HEK293 (cell line): ENCODE measurements at regions not wholly inside any gene's neighbourhood (a gene's known extent, or its start where the extent isn't known, plus 50 kb on each side); places are given as distances from the start of the nearest gene placed in this dataset.

Experiments used
- EGR2 ChIP-seq: fragments of 450-650 bp; formaldehyde crosslinking; IDR thresholded peaks from 2 replicates; pipeline ENCODE4 v1.5.1; 2016; ENCODE audit warnings: low read depth, missing biosample characterization, missing genetic modification characterization
- FEZF1 ChIP-seq: fragments of 450-650 bp; formaldehyde crosslinking; IDR thresholded peaks from 2 replicates; pipeline ENCODE4 v1.5.1; 2016; ENCODE audit warnings: missing biosample characterization, missing genetic modification characterization
- GLIS1 ChIP-seq: fragments of 450-650 bp; formaldehyde crosslinking; IDR thresholded peaks from 2 replicates; pipeline ENCODE4 v1.5.1; 2016; ENCODE audit warnings: missing biosample characterization, missing genetic modification characterization
- KLF9 ChIP-seq: fragments of 450-650 bp; formaldehyde crosslinking; IDR thresholded peaks from 2 replicates; pipeline ENCODE4 v1.5.1; 2016; ENCODE audit warnings: missing biosample characterization, missing genetic modification characterization, low read depth
- PBX3 ChIP-seq: sonication (generic); formaldehyde crosslinking; IDR thresholded peaks from 2 replicates; pipeline ENCODE4 v1.8.1; 2022; ENCODE audit warnings: mild to moderate bottlenecking, moderate library complexity, missing genetic modification reagents
- SP7 ChIP-seq: fragments of 450-650 bp; formaldehyde crosslinking; IDR thresholded peaks from 2 replicates; pipeline ENCODE4 v1.5.1; 2016; ENCODE audit warnings: missing biosample characterization, missing genetic modification characterization
- ZBTB1 ChIP-seq: fragments of 450-650 bp; formaldehyde crosslinking; IDR thresholded peaks from 2 replicates; pipeline ENCODE4 v1.5.1; 2016; ENCODE audit warnings: missing biosample characterization, missing genetic modification characterization
- ZBTB44 ChIP-seq: fragments of 450-650 bp; IDR thresholded peaks from 2 replicates; pipeline ENCODE4 v1.5.1; 2018; ENCODE audit warnings: missing biosample characterization, mild to moderate bottlenecking, missing genetic modification characterization
- ZBTB49 ChIP-seq: fragments of 450-650 bp; formaldehyde crosslinking; IDR thresholded peaks from 2 replicates; pipeline ENCODE4 v1.5.1; 2016; ENCODE audit warnings: missing biosample characterization, missing genetic modification characterization, low read depth
- ZBTB7A ChIP-seq: fragments of 450-650 bp; formaldehyde crosslinking; IDR thresholded peaks from 2 replicates; pipeline ENCODE4 v1.5.1; 2016; ENCODE audit warnings: low read depth, missing biosample characterization, missing genetic modification characterization
- ZNF10 ChIP-seq: fragments of 450-650 bp; formaldehyde crosslinking; IDR thresholded peaks from 2 replicates; pipeline ENCODE4 v1.5.1; 2017; ENCODE audit warnings: missing biosample characterization, missing genetic modification characterization
- ZNF112 ChIP-seq: fragments of 450-650 bp; formaldehyde crosslinking; IDR thresholded peaks from 2 replicates; pipeline ENCODE4 v1.5.0; 2017; ENCODE audit warnings: missing biosample characterization, missing genetic modification characterization
- ZNF121 ChIP-seq: fragments of 450-650 bp; formaldehyde crosslinking; IDR thresholded peaks from 2 replicates; pipeline ENCODE4 v1.5.1; 2016; ENCODE audit warnings: missing biosample characterization, missing genetic modification characterization
- ZNF138 ChIP-seq: fragments of 450-650 bp; formaldehyde crosslinking; IDR thresholded peaks from 2 replicates; pipeline ENCODE4 v1.5.1; 2016; ENCODE audit warnings: missing biosample characterization, missing genetic modification characterization, borderline replicate concordance
- ZNF202 ChIP-seq: fragments of 450-650 bp; formaldehyde crosslinking; IDR thresholded peaks from 2 replicates; pipeline ENCODE4 v1.5.1; 2016; ENCODE audit warnings: missing biosample characterization, missing genetic modification characterization, borderline replicate concordance
- ZNF292 ChIP-seq: fragments of 450-650 bp; formaldehyde crosslinking; IDR thresholded peaks from 2 replicates; pipeline ENCODE4 v1.5.1; 2016; ENCODE audit warnings: low read depth, missing biosample characterization, missing genetic modification characterization, borderline replicate concordance
- ZNF311 ChIP-seq: fragments of 450-650 bp; formaldehyde crosslinking; IDR thresholded peaks from 2 replicates; pipeline ENCODE4 v1.5.1; 2017; ENCODE audit warnings: missing biosample characterization, missing genetic modification characterization, borderline replicate concordance
- ZNF341 ChIP-seq: fragments of 450-650 bp; formaldehyde crosslinking; IDR thresholded peaks from 2 replicates; pipeline ENCODE4; 2016; ENCODE audit warnings: low read depth, missing biosample characterization, missing genetic modification characterization
- ZNF391 ChIP-seq: fragments of 450-650 bp; formaldehyde crosslinking; IDR thresholded peaks from 2 replicates; pipeline ENCODE4 v1.5.1; 2016; ENCODE audit warnings: low read depth, missing biosample characterization, missing genetic modification characterization, borderline replicate concordance
- ZNF548 ChIP-seq: fragments of 450-650 bp; formaldehyde crosslinking; IDR thresholded peaks from 2 replicates; pipeline ENCODE4 v1.5.1; 2016; ENCODE audit warnings: missing biosample characterization, missing genetic modification characterization
- ZNF560 ChIP-seq: fragments of 450-650 bp; formaldehyde crosslinking; IDR thresholded peaks from 2 replicates; pipeline ENCODE4 v1.5.1; 2017; ENCODE audit warnings: missing biosample characterization, missing genetic modification characterization, borderline replicate concordance
- ZNF626 ChIP-seq: fragments of 450-650 bp; sonication (Bioruptor Pico); formaldehyde crosslinking; IDR thresholded peaks from 2 replicates; pipeline ENCODE4 v1.5.1; 2018; ENCODE audit warnings: missing biosample characterization, missing genetic modification characterization, inconsistent platforms
- ZNF658 ChIP-seq: fragments of 450-650 bp; formaldehyde crosslinking; IDR thresholded peaks from 2 replicates; pipeline ENCODE4; 2016; ENCODE audit warnings: missing biosample characterization, missing genetic modification characterization
- ZNF664 ChIP-seq: fragments of 450-650 bp; formaldehyde crosslinking; IDR thresholded peaks from 2 replicates; pipeline ENCODE4 v1.5.1; 2016; ENCODE audit warnings: missing biosample characterization, missing genetic modification characterization
- ZNF701 ChIP-seq: fragments of 450-650 bp; formaldehyde crosslinking; IDR thresholded peaks from 2 replicates; pipeline ENCODE4 v1.5.1; 2016; ENCODE audit warnings: missing biosample characterization, missing genetic modification characterization
- ZNF747 ChIP-seq: fragments of 450-650 bp; formaldehyde crosslinking; IDR thresholded peaks from 2 replicates; pipeline ENCODE4 v1.5.1; 2016; ENCODE audit warnings: missing biosample characterization, missing genetic modification characterization
- ZNF76 ChIP-seq: fragments of 450-650 bp; formaldehyde crosslinking; IDR thresholded peaks from 2 replicates; pipeline ENCODE4; 2016; ENCODE audit warnings: low read depth, missing biosample characterization, missing genetic modification characterization, borderline replicate concordance
- ZNF777 ChIP-seq: fragments of 450-650 bp; formaldehyde crosslinking; IDR thresholded peaks from 2 replicates; pipeline ENCODE4 v1.5.1; 2017; ENCODE audit warnings: missing biosample characterization, missing genetic modification characterization, borderline replicate concordance
- ZSCAN30 ChIP-seq: fragments of 450-650 bp; IDR thresholded peaks from 2 replicates; pipeline ENCODE4 v1.5.1; 2018; ENCODE audit warnings: missing biosample characterization, mild to moderate bottlenecking, missing genetic modification characterization, moderate library complexity
- TF ChIP-seq, protein P1 (sequence below): fragments of 450-650 bp; formaldehyde crosslinking; IDR thresholded peaks from 2 replicates; pipeline ENCODE4 v1.5.1; 2016; ENCODE audit warnings: missing biosample characterization, missing genetic modification characterization, borderline replicate concordance
- TF ChIP-seq, protein P2 (sequence below): fragments of 450-650 bp; formaldehyde crosslinking; IDR thresholded peaks from 2 replicates; pipeline ENCODE4 v1.5.1; 2016; ENCODE audit warnings: missing biosample characterization, missing genetic modification characterization

GRCh38 chr5:58077966-58078365, 381.9 kb downstream of the PLK2 start (continued):
- TF ChIP-seq ZNF121 (tag by site-specific recombination) = no peak
- TF ChIP-seq ZBTB49 (tag by site-specific recombination) = no peak
- no peak for TF ChIP-seq ZNF292 (tag by site-specific recombination)
- no peak for TF ChIP-seq ZNF311
- no peak for TF ChIP-seq PBX3 (CRISPR knock-in tag)
- no peak for TF ChIP-seq ZNF701
- no peak for TF ChIP-seq ZNF747 (tag by site-specific recombination)
- no peak for TF ChIP-seq ZNF626
- no peak for TF ChIP-seq ZNF76 (tag by site-specific recombination)
- no peak for TF ChIP-seq ZNF548 (tag by site-specific recombination)
- TF ChIP-seq ZBTB7A (tag by site-specific recombination) = no peak
- no peak for TF ChIP-seq ZNF202 (tag by site-specific recombination)
- TF ChIP-seq EGR2 (tag by site-specific recombination) = no peak
- TF ChIP-seq ZNF10 (tag by site-specific recombination) = 0 out of 2 replicates have a peak, but pooled peaks have one; percentile 23
- TF ChIP-seq ZBTB44 = no peak
- no peak for TF ChIP-seq ZNF112
- no peak for TF ChIP-seq ZNF138 (tag by site-specific recombination)
- TF ChIP-seq ZNF341 (tag by site-specific recombination) = no peak
- TF ChIP-seq, protein P1, sequence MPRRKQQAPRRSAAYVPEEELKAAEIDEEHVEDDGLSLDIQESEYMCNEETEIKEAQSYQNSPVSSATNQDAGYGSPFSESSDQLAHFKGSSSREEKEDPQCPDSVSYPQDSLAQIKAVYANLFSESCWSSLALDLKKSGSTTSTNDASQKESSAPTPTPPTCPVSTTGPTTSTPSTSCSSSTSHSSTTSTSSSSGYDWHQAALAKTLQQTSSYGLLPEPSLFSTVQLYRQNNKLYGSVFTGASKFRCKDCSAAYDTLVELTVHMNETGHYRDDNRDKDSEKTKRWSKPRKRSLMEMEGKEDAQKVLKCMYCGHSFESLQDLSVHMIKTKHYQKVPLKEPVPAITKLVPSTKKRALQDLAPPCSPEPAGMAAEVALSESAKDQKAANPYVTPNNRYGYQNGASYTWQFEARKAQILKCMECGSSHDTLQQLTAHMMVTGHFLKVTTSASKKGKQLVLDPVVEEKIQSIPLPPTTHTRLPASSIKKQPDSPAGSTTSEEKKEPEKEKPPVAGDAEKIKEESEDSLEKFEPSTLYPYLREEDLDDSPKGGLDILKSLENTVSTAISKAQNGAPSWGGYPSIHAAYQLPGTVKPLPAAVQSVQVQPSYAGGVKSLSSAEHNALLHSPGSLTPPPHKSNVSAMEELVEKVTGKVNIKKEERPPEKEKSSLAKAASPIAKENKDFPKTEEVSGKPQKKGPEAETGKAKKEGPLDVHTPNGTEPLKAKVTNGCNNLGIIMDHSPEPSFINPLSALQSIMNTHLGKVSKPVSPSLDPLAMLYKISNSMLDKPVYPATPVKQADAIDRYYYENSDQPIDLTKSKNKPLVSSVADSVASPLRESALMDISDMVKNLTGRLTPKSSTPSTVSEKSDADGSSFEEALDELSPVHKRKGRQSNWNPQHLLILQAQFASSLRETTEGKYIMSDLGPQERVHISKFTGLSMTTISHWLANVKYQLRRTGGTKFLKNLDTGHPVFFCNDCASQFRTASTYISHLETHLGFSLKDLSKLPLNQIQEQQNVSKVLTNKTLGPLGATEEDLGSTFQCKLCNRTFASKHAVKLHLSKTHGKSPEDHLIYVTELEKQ (tag by site-specific recombination) = peak; percentile 58; the same call in 1 of the 2 replicates
- TF ChIP-seq ZNF664 (tag by site-specific recombination) = no peak
- TF ChIP-seq KLF9 = no peak
- peak; percentile 76 for TF ChIP-seq GLIS1 (tag by site-specific recombination)
- no peak for TF ChIP-seq ZNF777
- no peak for TF ChIP-seq ZSCAN30 (tag by site-specific recombination)
- peak; percentile 96 for TF ChIP-seq FEZF1
- peak; percentile 93 for TF ChIP-seq SP7
- TF ChIP-seq ZNF658 = no peak
- no peak for TF ChIP-seq ZNF391 (tag by site-specific recombination)
- TF ChIP-seq ZNF560 (tag by site-specific recombination) = no peak
- TF ChIP-seq, protein P2, sequence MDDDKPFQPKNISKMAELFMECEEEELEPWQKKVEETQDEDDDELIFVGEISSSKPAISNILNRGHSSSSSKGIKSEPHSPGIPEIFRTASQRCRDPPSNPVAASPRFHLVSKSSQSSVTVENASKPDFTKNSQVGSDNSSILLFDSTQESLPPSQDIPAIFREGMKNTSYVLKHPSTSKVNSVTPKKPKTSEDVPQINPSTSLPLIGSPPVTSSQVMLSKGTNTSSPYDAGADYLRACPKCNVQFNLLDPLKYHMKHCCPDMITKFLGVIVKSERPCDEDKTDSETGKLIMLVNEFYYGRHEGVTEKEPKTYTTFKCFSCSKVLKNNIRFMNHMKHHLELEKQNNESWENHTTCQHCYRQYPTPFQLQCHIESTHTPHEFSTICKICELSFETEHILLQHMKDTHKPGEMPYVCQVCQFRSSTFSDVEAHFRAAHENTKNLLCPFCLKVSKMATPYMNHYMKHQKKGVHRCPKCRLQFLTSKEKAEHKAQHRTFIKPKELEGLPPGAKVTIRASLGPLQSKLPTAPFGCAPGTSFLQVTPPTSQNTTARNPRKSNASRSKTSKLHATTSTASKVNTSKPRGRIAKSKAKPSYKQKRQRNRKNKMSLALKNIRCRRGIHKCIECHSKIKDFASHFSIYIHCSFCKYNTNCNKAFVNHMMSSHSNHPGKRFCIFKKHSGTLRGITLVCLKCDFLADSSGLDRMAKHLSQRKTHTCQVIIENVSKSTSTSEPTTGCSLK (tag by site-specific recombination) = no peak
- TF ChIP-seq ZBTB1 (tag by site-specific recombination) = no peak; the same call in 1 of the 2 replicates
